Natural killer cell treated with Interleukin-12 subunit alpha and Interleukin-12 subunit beta and Interleukin-15 and Interleukin-18, amount 100 ng/mL, for 72 hours (primary cell): ENCODE measurements at regions not wholly inside any gene's neighbourhood (a gene's known extent, or its start where the extent isn't known, plus 50 kb on each side); places are given as distances from the start of the nearest gene placed in this dataset.
"Not testable (repeated sequence)": the region's sequence is repeated elsewhere in the genome, so short reads cannot be mapped to it uniquely, and the experiment has no call there.

Experiments
- ATAC-seq, 2 donors: fragments of 150-1000 bp; cut with Tn5 transposase in 1 of 2; sonication (Bioruptor Pico), chemical (Tn5 transposase) in 1 of 2; 2 replicates each; pipeline ENCODE4 v1.10.0; 2021
- DNase-seq: peaks from one replicate; pipeline ENCODE4 v3.0.0; 2022; ENCODE audit warnings: low spot score
- H3K27ac Mint-ChIP-seq, 2 donors: 1 replicate in 1 of 2; 2 replicates in 1 of 2; pipeline ENCODE4 v1.8.0; 2022; ENCODE audit warnings: mixed read lengths in 2 of 2, mild to moderate bottlenecking in 1 of 2, moderate library complexity in 1 of 2
- H3K27me3 Mint-ChIP-seq, 2 donors: 1 replicate in 1 of 2; 2 replicates in 1 of 2; pipeline ENCODE4 v1.8.0; 2022; ENCODE audit warnings: mixed read lengths in 2 of 2
- H3K36me3 Mint-ChIP-seq: one replicate; pipeline ENCODE4 v1.8.0; 2022; ENCODE audit warnings: mixed read lengths
- H3K4me1 Mint-ChIP-seq, 2 donors: 1 replicate in 1 of 2; 2 replicates in 1 of 2; pipeline ENCODE4 v1.8.0; 2022; ENCODE audit warnings: low read depth in 2 of 2, mixed read lengths in 2 of 2, mild to moderate bottlenecking in 1 of 2
- H3K4me3 Mint-ChIP-seq: one replicate; pipeline ENCODE4 v1.8.0; 2022; ENCODE audit warnings: mixed read lengths
- H3K9me3 Mint-ChIP-seq: 2 replicates; pipeline ENCODE4 v1.8.0; 2022; ENCODE audit warnings: mixed read lengths

DNA sequence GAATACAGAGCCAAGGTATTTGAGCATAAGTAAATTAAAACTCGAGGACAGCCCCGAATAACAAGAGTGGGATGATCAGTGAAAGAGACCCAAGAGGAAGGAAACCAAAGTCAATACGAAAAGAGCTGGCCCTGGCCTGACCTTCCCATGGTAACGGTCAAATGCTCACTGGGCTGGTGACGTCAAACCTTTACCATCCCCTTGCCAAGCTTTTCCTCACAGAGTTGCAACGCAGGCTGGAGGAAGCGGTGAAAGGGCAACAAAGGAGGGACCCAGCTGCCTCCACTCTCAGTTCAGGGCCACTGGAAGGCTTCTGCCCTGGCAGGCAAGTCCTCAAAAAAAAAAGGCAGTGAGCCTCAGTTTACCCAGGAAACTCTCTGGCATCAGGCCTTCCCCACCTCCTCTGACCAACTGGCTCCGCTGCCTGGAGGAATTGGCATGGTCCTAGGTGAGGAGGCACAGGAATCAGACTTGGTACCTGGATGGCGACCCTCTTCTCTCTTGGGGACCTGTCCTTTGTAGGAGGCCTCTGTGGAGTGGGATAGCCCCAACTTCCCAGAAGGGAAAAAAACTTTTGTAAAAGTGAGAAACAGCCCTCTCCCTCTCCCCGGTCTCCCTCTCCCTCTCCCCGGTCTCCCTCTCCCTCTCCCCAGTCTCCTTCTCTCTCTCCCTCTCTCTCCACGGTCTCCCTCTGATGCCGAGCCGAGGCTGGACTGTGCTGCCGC lies 212.4 kb downstream of the ANAPC1 start:
- no peak for DNase-seq

DNA sequence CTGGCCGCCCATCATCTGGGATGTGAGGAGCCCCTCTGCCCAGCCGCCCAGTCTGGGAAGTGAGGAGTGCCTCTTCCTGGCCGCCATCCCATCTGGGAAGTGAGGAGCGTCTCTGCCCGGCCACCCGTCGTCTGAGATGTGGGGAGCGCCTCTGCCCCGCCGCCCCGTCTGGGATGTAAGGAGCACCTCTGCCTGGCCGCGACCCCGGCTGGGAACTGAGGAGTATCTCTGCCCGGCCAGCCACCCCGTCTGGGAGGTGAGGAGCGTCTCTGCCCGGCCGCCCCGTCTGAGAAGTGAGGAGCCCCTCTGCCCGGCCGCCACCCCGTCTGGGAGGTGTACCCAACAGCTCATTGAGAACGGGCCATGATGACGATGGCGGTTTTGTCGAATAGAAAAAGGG lies 211.4 kb downstream of the ANAPC1 start:
- not testable (repeated sequence) for H3K9me3 Mint-ChIP-seq, H3K4me3 Mint-ChIP-seq, H3K36me3 Mint-ChIP-seq, DNase-seq, H3K27ac Mint-ChIP-seq, H3K4me1 Mint-ChIP-seq, ATAC-seq, H3K27me3 Mint-ChIP-seq

More for the DNA sequence above, 212.4 kb downstream of the ANAPC1 start:
- Mint-ChIP-seq H3K9me3 (no peaks in the 10 kb centered on the region), H3K27me3 (peaks cover 0 to 3% of the 10 kb centered on the region in 2 donors), H3K27ac (no peak overlapping the region), H3K4me3 (no peak overlapping the region), H3K4me1 (no peaks in the 10 kb centered on the region), H3K36me3 (no peaks in the 10 kb centered on the region)
- no peak for ATAC-seq

DNA sequence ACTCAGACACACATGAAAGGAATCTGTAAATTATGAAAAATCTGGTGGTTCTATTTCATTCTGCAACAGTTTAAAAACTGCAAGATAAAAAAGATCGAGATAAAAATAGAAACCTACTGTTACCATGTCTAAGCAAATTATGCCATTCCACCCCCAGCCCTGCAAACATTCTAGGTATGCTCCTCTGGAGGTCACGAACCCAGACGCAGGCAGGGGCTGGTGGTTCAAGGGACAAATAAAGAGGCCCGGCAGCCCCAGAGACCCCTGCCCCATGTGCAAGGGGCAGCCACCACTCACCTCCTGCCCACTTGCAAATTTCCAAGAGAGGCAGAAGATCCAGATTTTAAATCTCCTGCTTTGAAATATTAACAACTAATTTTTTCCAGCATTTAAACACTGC lies 210.5 kb downstream of the ANAPC1 start:
- Mint-ChIP-seq H3K27ac (no peak overlapping the region), H3K36me3 (no peaks in the 10 kb centered on the region), H3K4me1 (no peaks in the 10 kb centered on the region), H3K4me3 (no peak overlapping the region), H3K27me3 (peaks cover 0 to 6% of the 10 kb centered on the region in 2 donors), H3K9me3 (no peaks in the 10 kb centered on the region)
- DNase-seq (no peak), ATAC-seq (no peak)

DNA sequence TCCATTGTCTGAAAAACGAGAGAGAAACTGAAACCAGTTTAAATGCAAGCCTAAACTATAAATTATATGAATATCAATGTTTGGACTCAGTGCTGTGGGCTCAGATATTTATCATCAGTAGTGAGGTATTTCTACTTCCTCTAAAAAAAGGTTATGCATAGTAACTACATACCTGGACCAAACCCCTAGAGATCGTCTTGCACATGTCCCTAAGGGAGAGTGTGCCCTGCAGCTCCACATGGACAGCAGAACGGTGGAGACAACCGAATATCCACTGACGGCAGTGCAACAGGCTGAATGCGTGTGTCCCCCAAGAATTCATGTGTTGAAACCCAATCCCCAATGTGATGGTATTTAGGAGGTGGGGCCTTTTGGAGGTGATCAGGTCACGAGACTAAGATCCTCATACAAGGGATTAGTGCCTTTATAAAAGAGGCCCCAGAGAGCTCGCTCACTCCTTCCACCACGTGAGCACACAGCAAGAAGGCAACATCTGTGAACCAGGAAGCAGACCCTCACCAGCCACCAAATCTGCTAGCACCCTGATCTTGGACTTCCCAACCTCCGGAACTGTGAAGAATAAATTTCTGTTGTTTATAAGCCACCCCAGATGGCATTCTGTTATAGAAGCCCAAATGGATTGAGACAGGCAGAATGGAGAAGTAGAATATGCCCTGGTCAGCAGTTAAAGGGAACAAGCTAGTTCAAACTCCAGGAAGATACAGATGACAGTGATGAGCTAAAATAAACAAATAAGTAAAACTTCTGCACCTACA lies 208.4 kb downstream of the ANAPC1 start:
- H3K27me3 Mint-ChIP-seq, result peaks cover 0 to 10% of the 10 kb centered on the region in 2 donors
- no peak overlapping the region for H3K27ac Mint-ChIP-seq
- ATAC-seq (no peak), DNase-seq (no peak)
- H3K9me3 Mint-ChIP-seq, result no peaks in the 10 kb centered on the region
- no peaks in the 10 kb centered on the region for H3K36me3 Mint-ChIP-seq
- H3K4me1 Mint-ChIP-seq, result peaks cover 2 to 7% of the 10 kb centered on the region in 2 donors
- no peak overlapping the region for H3K4me3 Mint-ChIP-seq

DNA sequence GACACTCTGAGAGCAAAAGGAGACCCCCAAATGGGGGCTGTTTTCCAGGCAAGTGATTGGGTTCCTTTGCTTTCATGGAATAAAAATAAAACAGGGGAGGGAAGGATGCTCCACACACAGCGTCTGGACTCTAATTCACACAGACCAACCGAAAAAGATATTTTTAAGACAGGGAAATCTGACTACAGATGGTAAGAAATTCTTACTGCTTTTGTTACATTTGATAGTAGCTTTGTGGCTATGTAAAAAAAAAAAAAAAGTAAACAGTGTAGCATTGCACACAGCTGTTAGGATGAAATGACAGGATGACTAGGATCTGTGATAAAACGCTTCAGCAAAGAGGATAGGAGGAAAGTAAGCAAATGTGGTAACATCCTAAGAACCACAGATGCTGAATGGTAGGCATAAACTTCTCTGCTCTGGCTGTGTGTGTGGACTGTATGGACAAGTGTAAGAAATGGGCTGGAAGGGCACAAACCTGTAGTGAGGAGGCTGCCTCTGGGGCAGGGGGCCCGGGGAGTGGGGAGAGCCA lies 207.6 kb downstream of the ANAPC1 start:
- peaks cover 0 to 10% of the 10 kb centered on the region in 2 donors for H3K27me3 Mint-ChIP-seq
- H3K27ac Mint-ChIP-seq, result no peak overlapping the region
- no peak overlapping the region for H3K4me3 Mint-ChIP-seq
- DNase-seq (no peak), ATAC-seq (no peak)
- H3K36me3 Mint-ChIP-seq, result no peaks in the 10 kb centered on the region
- peaks cover 2 to 7% of the 10 kb centered on the region in 2 donors for H3K4me1 Mint-ChIP-seq
- H3K9me3 Mint-ChIP-seq, result no peaks in the 10 kb centered on the region

DNA sequence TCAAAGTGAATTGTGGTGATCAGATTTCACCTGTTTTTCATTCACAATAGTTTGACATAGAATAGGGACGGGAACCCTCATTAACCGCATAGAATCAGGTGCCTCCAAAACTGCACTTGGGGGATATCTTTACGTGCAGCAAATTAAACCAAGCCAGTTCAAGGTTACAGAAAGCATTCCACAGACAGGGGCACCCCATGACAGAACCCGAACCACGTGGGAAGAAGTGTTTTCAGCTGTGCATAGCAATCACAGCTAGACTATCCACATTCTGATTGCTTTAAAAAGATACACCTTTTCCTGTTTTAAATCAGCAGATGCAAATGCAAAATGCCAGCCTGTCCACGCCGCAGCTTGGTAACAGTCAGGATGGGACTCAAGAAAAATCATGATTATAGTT lies 205.8 kb downstream of the ANAPC1 start:
- no peak for DNase-seq
- Mint-ChIP-seq H3K4me3 (no peak overlapping the region), H3K4me1 (peaks cover 2 to 7% of the 10 kb centered on the region in 2 donors), H3K36me3 (no peaks in the 10 kb centered on the region), H3K27ac (no peak overlapping the region), H3K9me3 (no peaks in the 10 kb centered on the region), H3K27me3 (peaks cover 0 to 10% of the 10 kb centered on the region in 2 donors)
- no peak for ATAC-seq

DNA sequence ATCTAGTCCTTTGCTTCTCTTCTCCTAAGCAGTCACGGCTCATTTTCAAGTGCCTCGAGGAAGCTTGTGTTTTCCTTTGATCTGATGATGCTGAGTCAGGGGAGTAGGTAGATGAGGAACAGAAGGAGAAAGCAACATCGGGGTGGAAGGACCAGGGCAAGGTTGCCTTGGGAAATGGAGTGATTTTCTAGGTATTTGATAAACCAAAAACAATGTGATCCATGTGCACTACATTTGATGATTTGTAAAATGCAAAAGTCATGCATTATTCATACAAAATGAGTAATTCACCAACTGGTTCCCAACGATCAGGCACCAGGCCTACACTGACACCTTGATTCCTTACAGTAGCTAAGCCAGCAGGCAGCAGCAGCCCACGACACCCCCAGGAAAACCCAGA lies 205.3 kb downstream of the ANAPC1 start:
- Mint-ChIP-seq H3K36me3 (no peaks in the 10 kb centered on the region), H3K4me1 (peaks cover 2 to 7% of the 10 kb centered on the region in 2 donors), H3K4me3 (no peak overlapping the region), H3K27me3 (peaks cover 0 to 10% of the 10 kb centered on the region in 2 donors), H3K27ac (no peak overlapping the region), H3K9me3 (no peaks in the 10 kb centered on the region)
- ATAC-seq (no peak), DNase-seq (no peak)

DNA sequence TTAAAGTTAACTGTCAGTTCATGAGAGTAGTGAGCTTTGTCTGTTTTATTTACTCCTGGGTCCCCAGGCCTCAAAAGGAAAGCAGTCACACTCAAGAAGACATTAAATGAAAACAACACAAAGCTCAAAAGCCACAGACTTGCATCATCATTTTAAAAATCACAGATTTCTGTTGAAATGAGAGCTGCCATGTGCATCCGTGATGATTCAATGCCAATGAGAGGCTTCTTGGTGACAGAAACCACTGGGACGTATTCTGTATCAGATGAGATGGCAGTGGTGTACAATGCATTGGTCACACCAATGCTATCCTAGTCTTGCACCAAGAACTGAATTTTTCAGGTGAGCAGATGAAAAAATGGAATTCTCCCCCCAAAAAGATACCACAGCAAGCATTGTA lies 204.8 kb downstream of the ANAPC1 start:
- Mint-ChIP-seq H3K36me3 (no peaks in the 10 kb centered on the region), H3K27me3 (peaks cover 0 to 10% of the 10 kb centered on the region in 2 donors), H3K4me1 (peaks cover 2 to 7% of the 10 kb centered on the region in 2 donors), H3K9me3 (no peaks in the 10 kb centered on the region), H3K27ac (no peak overlapping the region), H3K4me3 (no peak overlapping the region)
- ATAC-seq, result peak in 1 of 2 donors; percentile 77
- no peak for DNase-seq

DNA sequence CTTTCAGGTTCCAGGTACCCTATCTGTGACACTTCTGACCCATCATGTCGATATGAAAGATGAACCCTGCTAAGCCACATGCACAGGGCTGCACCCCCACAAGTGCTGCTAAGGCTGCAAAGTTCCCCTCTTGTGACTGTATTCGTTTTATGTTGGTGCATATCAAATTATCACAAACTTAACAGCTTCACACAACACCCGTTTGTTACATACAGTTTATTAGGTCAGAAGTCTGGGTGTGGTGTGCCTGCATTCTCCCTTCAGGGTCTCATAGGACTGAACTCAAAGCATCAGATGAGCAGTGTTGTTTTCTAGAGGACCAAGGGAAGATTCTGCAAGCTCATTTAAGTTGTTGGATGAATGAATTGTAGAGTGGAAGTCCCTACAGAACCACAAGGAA lies 199.4 kb downstream of the ANAPC1 start:
- Mint-ChIP-seq H3K4me3 (no peak overlapping the region), H3K4me1 (no peaks in the 10 kb centered on the region), H3K9me3 (no peaks in the 10 kb centered on the region), H3K36me3 (no peaks in the 10 kb centered on the region), H3K27me3 (peaks cover 0 to 6% of the 10 kb centered on the region in 2 donors), H3K27ac (no peak overlapping the region)
- DNase-seq, result no peak
- ATAC-seq, result no peak

DNA sequence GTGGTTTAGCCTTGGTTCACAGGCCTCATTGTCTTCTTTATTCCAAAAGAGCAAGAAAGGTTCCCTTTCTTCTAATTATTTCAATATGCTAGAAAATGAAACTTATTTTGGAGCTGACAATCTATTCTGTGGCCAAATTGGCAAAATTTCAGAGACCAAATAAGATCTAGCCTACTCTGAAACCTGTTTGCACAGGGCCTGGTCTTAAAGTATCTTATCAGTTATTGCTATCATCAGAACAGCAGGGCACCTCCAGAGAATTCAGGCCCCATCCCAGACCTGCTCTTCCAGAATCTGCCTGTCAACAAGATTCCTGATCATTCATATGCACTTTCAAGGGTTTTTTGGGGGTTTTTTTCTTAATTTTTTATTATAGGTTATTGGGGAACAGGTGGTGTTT lies 198.7 kb downstream of the ANAPC1 start:
- H3K4me1 Mint-ChIP-seq, result no peaks in the 10 kb centered on the region
- H3K36me3 Mint-ChIP-seq, result no peaks in the 10 kb centered on the region
- ATAC-seq (no peak), DNase-seq (no peak)
- no peak overlapping the region for H3K4me3 Mint-ChIP-seq
- H3K9me3 Mint-ChIP-seq, result no peaks in the 10 kb centered on the region
- H3K27me3 Mint-ChIP-seq, result peaks cover 0 to 2% of the 10 kb centered on the region in 2 donors
- no peak overlapping the region for H3K27ac Mint-ChIP-seq

DNA sequence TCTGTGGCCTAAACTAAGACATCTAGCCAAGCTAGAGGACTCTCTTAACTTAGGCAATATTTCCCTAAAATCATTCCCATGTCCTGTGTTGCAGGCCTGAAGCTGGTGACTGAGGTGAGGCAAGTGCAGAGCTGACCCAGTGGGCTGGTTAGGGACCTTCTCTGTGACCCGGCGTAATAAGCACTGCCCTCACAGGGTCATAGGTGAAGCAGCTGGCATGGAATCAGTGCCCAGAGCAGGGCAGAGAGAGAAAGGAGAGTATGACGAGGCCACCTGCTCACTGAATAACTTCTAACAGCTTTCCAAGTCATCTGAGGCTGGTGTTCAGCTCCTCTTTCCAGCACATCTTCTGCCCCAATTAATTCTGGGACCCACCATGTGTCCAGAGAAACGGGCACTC lies 197.0 kb downstream of the ANAPC1 start:
- no peaks in the 10 kb centered on the region for H3K9me3 Mint-ChIP-seq
- no peak overlapping the region for H3K27ac Mint-ChIP-seq
- no peak overlapping the region for H3K4me3 Mint-ChIP-seq
- no peak for ATAC-seq
- no peaks in the 10 kb centered on the region for H3K36me3 Mint-ChIP-seq
- peaks cover 6 to 7% of the 10 kb centered on the region in 2 donors for H3K27me3 Mint-ChIP-seq
- no peaks in the 10 kb centered on the region for H3K4me1 Mint-ChIP-seq
- DNase-seq, result no peak

DNA sequence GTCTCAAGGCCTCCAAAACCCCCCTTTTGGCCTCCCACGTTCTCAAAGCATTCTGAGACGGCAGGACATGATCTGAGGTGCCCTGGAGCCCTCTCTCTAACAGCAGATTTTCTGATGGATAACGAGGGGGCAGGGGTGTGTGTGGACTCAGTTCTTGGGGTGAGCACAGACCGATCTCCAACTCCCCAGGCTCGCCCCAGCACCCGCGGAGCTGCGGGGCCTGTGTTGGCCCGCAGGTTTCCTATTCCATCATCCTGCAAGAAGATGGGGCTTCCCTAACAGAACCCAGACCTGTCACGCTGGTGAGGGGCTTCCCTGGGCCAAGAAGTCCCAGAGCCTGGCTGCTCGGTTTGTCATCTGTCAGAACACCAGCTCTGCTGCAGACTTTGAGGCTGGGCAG lies 196.1 kb downstream of the ANAPC1 start:
- DNase-seq, result no peak
- no peak overlapping the region for H3K27ac Mint-ChIP-seq
- no peak for ATAC-seq
- peaks cover 6 to 7% of the 10 kb centered on the region in 2 donors for H3K27me3 Mint-ChIP-seq
- H3K36me3 Mint-ChIP-seq, result no peaks in the 10 kb centered on the region
- H3K4me1 Mint-ChIP-seq, result no peaks in the 10 kb centered on the region
- H3K9me3 Mint-ChIP-seq, result no peaks in the 10 kb centered on the region
- no peak overlapping the region for H3K4me3 Mint-ChIP-seq

DNA sequence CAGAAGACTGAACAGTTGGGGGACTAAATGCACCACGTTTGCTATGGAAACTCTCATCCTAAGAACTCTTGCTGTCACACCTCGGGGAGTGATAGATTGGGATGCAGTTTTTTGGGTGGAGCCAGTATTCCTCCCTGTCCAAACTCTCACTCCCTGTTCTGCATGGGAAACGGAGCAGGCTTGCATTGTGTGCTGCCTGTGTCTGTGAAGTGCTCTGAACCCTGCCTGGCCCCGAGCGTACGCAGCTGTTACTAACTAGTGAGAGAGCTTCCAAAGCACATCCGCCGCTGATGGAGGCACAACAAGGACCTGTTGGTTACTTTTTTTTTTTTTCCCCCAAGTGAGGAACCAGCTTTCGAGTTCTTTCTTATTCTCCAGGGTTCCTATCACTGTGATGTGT lies 195.5 kb downstream of the ANAPC1 start:
- Mint-ChIP-seq H3K27ac (no peak overlapping the region), H3K9me3 (no peaks in the 10 kb centered on the region), H3K4me1 (no peaks in the 10 kb centered on the region), H3K36me3 (no peaks in the 10 kb centered on the region), H3K27me3 (peaks cover 6 to 12% of the 10 kb centered on the region in 2 donors), H3K4me3 (no peak overlapping the region)
- no peak for ATAC-seq
- no peak for DNase-seq

DNA sequence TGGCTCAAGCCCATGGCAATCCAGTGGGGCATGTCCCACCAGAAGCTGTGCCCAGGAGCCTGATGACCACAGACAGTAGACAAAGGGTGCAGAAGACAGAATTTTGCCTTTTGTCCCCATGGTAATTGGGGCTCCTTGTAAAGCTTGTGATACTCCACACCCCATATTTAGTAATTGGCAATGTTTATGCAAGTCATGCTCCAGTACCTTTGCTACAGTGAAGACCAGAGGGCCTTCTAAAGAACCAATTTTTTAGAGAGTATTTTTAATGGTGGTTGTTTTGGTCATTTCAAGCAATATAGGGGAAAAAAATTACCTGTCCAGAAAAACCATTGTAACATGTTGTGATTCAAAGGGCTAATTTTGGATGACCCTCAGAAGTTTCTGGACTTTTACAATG lies 194.8 kb downstream of the ANAPC1 start:
- Mint-ChIP-seq H3K4me3 (no peak overlapping the region), H3K27me3 (peaks cover 9 to 18% of the 10 kb centered on the region in 2 donors), H3K4me1 (no peaks in the 10 kb centered on the region), H3K9me3 (no peaks in the 10 kb centered on the region), H3K27ac (no peak overlapping the region), H3K36me3 (no peaks in the 10 kb centered on the region)
- ATAC-seq (no peak), DNase-seq (no peak)
